Gastroesophageal sphincter (tissue), 3 donors: ENCODE measurements at regions not wholly inside any gene's neighbourhood (a gene's known extent, or its start where the extent isn't known, plus 50 kb on each side); places are given as distances from the start of the nearest gene placed in this dataset.

Experiments
- CTCF ChIP-seq, 4 experiments: fragments of 200-600 bp in 2 of 4; fragments of 450-650 bp in 2 of 4; sonication (generic) in 1 of 4; IDR thresholded peaks; one replicate each; pipeline ENCODE4 v1.5.1; 2017 to 2019; ENCODE audit warnings: antibody characterized with exemption in 4 of 4, mild to moderate bottlenecking in 2 of 4, moderate library complexity in 2 of 4
- POLR2A ChIP-seq, 2 donors: fragments of 450-650 bp; IDR thresholded peaks; one replicate each; pipeline ENCODE4 v1.6.1; 2017; ENCODE audit warnings: antibody characterized with exemption in 2 of 2, mild to moderate bottlenecking in 2 of 2, moderate library complexity in 1 of 2

- TF ChIP-seq CTCF (IDR thresholded peaks at IDR 0.05) = no peak
- no peak for TF ChIP-seq POLR2A (IDR thresholded peaks at IDR 0.05)
Observed at GRCh38 chr11:26126741-26127140, 205.2 kb upstream of the ANO3 start.
